ENCODE measurements at regions not wholly inside any gene's neighbourhood (a gene's known extent, or its start where the extent isn't known, plus 50 kb on each side); places are given as distances from the start of the nearest gene placed in this dataset.

DNA sequence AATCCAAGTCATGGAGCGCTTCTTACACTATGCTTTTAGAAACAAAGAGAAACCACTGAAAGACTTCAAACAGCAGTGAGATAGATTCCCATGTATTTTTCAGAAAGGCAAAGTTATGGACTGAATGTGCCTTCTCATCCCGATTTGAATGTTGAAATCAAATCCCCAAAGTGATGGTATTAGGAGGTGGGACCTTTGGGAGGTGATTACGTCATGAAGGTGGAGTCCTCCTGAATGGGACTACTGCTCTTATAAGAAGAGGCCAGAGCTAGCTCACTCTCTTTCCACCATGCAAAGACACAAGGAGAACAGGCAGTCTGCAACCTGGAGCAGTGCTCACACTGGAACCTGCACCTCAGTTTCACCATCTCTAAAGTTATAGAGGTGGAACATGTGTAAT lies 1279.8 kb downstream of the GATA3 start:
- no peak for TF ChIP-seq EZH2 (IDR thresholded peaks at IDR 0.05; ENCODE audit: borderline replicate concordance)
- TF ChIP-seq, protein P1, sequence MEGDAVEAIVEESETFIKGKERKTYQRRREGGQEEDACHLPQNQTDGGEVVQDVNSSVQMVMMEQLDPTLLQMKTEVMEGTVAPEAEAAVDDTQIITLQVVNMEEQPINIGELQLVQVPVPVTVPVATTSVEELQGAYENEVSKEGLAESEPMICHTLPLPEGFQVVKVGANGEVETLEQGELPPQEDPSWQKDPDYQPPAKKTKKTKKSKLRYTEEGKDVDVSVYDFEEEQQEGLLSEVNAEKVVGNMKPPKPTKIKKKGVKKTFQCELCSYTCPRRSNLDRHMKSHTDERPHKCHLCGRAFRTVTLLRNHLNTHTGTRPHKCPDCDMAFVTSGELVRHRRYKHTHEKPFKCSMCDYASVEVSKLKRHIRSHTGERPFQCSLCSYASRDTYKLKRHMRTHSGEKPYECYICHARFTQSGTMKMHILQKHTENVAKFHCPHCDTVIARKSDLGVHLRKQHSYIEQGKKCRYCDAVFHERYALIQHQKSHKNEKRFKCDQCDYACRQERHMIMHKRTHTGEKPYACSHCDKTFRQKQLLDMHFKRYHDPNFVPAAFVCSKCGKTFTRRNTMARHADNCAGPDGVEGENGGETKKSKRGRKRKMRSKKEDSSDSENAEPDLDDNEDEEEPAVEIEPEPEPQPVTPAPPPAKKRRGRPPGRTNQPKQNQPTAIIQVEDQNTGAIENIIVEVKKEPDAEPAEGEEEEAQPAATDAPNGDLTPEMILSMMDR (IDR thresholded peaks at IDR 0.05; ENCODE audit: poor library complexity) = no peak
